GM18511 (cell line): ENCODE measurements at regions not wholly inside any gene's neighbourhood (a gene's known extent, or its start where the extent isn't known, plus 50 kb on each side); places are given as distances from the start of the nearest gene placed in this dataset.

Source experiments
- ATAC-seq: cut with Tn5 transposase; IDR thresholded peaks from one replicate; pipeline ENCODE4 v1.9.1; 2021; ENCODE audit warnings: mild to moderate bottlenecking, moderate library complexity; ENCODE audit not compliant: unreplicated experiment

GRCh38 chr16:63995025-63995424, 1126.8 kb downstream of the CDH11 start:
- ATAC-seq, result no peak

- no peak for ATAC-seq
These were observed 1138.5 kb downstream of the CDH11 start for GRCh38 chr16:63983401-63983800.

- ATAC-seq, result no peak
These were observed 1139.1 kb downstream of the CDH11 start for GRCh38 chr16:63982741-63983140.

GRCh38 chr16:63982110-63982509, 1139.8 kb downstream of the CDH11 start:
- ATAC-seq, result no peak

- ATAC-seq, result no peak
These were observed 1140.2 kb downstream of the CDH11 start for GRCh38 chr16:63981639-63982038.

GRCh38 chr16:63980763-63981162, 1141.1 kb downstream of the CDH11 start:
- ATAC-seq, result no peak

- no peak for ATAC-seq
These were observed 1143.6 kb downstream of the CDH11 start for GRCh38 chr16:63978240-63978639.

GRCh38 chr16:63976345-63976744, 1145.5 kb downstream of the CDH11 start:
- ATAC-seq, result no peak

GRCh38 chr16:63975669-63976068, 1146.2 kb downstream of the CDH11 start:
- ATAC-seq, result no peak

- no peak for ATAC-seq
These were observed 1153.9 kb downstream of the CDH11 start for GRCh38 chr16:63967966-63968365.

GRCh38 chr16:63960321-63960720, 1161.5 kb downstream of the CDH11 start:
- no peak for ATAC-seq

- ATAC-seq, result no peak
These were observed 1174.8 kb downstream of the CDH11 start for GRCh38 chr16:63947022-63947421.

- ATAC-seq, result no peak
These were observed 1176.1 kb downstream of the CDH11 start for GRCh38 chr16:63945806-63946205.

GRCh38 chr16:63943566-63943965, 1178.3 kb downstream of the CDH11 start:
- ATAC-seq, result no peak

- ATAC-seq, result no peak
These were observed 1183.2 kb downstream of the CDH11 start for GRCh38 chr16:63938661-63939060.

GRCh38 chr16:63933841-63934240, 1188.0 kb downstream of the CDH11 start:
- ATAC-seq, result no peak

- ATAC-seq, result no peak
These were observed 1193.4 kb downstream of the CDH11 start for GRCh38 chr16:63928421-63928820.

GRCh38 chr16:63925221-63925620, 1196.6 kb downstream of the CDH11 start:
- no peak for ATAC-seq

GRCh38 chr16:63922560-63922959, 1199.3 kb downstream of the CDH11 start:
- no peak for ATAC-seq

- no peak for ATAC-seq
These were observed 1200.0 kb downstream of the CDH11 start for GRCh38 chr16:63921737-63922295.

GRCh38 chr16:63913290-63913689, 1208.6 kb downstream of the CDH11 start:
- no peak for ATAC-seq

- no peak for ATAC-seq
These were observed 1214.6 kb downstream of the CDH11 start for GRCh38 chr16:63907251-63907650.

GRCh38 chr16:63904930-63905329, 1216.9 kb downstream of the CDH11 start:
- no peak for ATAC-seq
